GM11168 (cell line): ENCODE measurements at regions not wholly inside any gene's neighbourhood (a gene's known extent, or its start where the extent isn't known, plus 50 kb on each side); places are given as distances from the start of the nearest gene placed in this dataset.

Source experiments
- in situ Hi-C: fragments of 300-500 bp; cut with MboI; formaldehyde crosslinking; loops from one replicate; pipeline ENCODE4 v1.12.0; 2022; ENCODE audit warnings: low sequenced_read_pairs; ENCODE audit not compliant: unreplicated experiment

DNA sequence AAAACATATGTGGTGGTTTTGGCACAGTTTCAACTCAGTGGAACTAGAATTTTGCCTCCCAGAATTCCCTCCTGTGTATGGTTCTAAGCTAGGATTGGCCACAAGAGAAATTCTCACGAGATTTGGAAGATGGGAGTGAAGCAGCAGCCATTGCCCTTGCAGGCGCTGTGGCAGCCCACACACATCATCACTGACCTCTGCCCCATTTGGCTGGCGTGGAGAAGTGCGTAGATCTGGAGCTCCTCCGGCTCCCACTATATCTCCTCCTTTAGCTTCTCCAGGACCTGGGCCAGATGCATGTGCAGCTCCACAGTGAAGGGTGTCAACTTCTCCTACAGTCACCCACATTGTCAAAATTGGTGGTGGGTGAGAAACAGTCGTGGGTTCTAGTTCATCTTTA lies 199.6 kb downstream of the EFHB start:
- in situ Hi-C loops = no loop called here

DNA sequence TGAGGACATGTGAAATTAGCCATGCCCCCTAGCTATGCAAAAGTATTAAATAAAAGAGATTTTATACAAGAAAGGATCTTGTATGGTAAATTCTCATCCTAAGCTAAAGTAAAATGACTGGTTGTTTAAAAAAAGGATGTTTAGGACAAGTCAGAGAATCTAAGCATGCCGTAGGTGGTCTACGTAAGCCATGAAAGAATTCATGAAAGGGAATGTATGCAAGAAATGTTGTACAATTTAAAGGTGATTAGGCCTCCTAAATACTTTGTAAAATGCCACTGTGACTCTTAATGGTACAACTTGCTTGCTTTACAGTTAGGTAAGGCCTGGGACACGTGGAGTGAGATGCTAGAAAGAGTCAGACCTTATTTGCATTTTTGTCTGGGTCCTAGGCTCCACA lies 209.0 kb downstream of the EFHB start:
- in situ Hi-C loops = no loop called here

GRCh38 chr3:19717736-19718135 lies 216.3 kb downstream of the EFHB start:
- in situ Hi-C loops = no loop called here

DNA sequence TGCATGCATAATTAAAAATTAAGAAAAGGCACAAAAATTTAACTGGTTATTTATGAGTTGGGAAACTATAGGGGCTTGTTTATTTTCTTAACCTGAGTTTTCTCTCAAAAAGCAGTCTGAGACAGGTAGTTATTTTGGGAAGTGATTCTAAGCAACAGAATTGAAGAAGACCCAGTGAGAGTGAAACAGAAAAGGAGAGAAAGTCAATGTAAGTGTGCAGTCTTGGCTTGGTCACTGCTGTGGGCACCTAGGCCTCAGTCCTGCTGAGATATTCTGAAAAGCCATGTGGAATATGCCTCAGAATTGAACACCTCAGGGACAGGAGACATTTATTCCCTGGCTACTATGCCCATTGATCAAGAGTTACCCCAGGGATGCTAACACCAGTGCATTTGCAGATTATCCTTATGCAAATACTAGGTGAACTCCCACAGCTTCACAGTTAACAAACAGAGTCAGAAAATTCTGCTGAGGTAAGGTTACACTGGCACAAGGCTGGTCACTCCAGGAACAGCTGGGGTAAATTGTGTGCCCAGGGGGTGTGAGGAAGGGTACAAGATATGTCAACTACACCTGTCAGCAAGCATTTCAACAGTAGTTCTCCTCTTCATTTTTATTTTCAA lies 222.7 kb downstream of the EFHB start:
- in situ Hi-C loops = no loop called here

- in situ Hi-C loops = no loop called here
Measured at GRCh38 chr3:19702416-19703078, 231.5 kb downstream of the EFHB start.

DNA sequence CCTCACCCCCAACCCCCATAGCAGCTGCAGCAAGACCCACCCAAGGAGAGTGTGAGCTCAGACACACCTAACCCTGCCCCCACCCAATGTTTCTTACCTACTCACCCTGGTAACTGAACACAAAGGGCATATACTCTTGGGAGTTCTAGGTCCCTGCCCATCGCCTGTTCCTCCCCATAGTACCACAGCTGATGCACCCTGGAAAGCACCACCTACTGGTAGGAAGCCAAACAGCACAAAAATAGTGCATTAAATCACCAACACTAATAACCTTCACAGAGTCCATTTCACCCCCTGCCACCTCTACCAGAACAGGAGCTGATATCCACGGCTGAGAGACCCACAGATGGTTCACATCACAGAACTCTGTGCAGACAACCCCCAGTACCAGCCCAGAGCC lies 245.2 kb downstream of the EFHB start:
- in situ Hi-C loops = no loop called here

DNA sequence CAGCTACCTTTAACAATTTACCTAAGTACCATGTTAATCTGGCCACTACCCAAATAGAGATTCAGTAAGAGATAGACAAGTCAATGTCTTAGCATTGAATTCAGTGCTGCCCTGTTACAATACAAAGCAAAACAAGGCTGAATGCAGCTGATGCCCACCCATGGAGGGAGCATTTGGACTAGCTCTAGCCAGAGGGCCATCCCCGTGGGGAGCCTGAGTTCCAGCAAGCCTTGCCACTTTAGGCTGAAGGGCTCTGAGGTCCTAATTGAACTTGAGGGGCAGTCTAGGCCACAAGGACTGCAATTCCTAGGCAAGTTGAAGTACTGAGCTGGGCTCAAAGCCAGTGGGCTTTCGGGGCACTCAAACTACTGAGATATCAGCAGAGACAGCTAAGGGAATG lies 265.9 kb downstream of the EFHB start:
- in situ Hi-C loops = loop anchor here (10.0 kb wide), 1 partner anchor 137 kb away; no protein-coding TSS in a partner anchor

GRCh38 chr3:19662486-19662885 lies 271.5 kb downstream of the EFHB start:
- in situ Hi-C loops = loop anchor here (10.0 kb wide), 1 partner anchor 142 kb away; no protein-coding TSS in a partner anchor

DNA sequence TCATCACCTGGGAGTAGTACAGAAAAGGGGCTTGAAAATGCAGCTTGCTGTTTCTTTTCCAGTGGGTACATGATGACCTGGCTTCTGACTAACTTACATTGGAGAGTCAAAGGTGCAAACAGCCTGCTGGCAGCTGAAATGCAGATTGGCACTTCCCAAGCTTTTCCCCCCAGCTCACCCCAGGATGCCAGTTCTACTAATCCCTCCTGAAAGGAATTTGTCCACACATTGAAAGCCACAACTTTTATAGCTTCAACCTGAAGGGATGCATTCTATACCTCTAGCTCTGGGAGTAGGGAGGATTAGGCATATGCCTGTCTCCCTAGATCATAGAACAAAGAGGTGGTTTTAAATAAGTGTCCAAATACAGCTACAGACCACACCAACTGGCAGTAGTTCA lies 281.7 kb downstream of the EFHB start:
- in situ Hi-C loops = no loop called here

DNA sequence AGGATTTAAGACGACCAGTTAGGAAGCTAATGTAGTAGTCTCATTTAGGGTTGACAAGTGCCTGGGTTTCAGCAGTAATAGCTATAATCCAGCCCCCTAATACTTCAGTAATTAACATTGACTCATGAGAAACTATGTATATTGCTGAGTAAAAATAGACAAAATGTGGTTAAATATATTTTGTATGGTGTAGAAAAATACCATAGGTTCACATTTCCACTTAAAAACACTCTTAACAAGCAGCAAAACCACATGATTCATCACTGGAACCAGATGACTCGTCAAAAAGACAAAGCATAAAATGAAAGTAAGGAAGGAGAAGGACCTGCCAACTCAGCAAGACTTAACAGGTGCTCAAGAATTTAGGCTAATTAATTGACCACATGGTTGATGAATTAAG lies 288.9 kb downstream of the EFHB start:
- in situ Hi-C loops = no loop called here

DNA sequence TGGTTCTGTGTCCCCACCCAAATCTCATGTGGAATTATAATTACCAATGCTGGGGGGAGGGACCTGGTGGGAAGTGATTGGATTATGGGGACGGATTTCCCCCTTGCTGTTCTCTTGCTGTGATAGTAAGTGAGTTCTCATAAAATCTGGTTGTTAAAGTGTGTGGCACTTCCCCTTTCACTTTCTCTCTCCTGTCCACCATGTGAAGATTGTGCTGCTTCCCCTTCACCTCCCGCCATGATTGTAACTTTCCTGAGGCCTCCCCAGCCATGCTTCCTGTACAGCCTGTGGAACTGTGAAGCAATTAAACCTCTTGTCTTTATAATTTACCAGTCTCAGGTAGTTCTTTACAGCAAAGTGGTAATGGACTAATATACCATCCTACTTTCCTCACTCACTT lies 289.6 kb downstream of the EFHB start:
- in situ Hi-C loops = no loop called here

- in situ Hi-C loops = no loop called here
Measured at GRCh38 chr3:19641408-19641807, 292.6 kb downstream of the EFHB start.

- in situ Hi-C loops = no loop called here
Measured at GRCh38 chr3:19632099-19633074, 301.6 kb downstream of the EFHB start.

DNA sequence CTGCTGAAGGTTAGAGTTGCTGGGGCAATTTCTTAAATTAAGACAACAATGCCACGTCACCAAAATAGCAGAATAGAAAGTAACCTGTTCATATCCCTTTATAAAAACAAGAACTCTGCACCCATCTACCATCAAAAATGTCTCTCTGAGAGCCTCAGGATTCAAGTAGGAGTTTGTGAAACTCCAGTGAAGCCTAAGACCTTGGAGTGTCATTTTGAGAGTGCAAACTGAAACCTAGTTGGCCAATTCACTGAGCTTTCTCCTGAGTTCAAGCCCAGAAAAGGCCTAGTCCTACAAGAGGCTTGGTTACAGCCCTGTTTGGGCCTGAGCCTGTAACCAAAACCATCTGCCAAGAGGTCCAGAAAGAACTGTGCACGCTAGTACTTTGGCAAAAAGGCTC lies 335.1 kb downstream of the EFHB start:
- in situ Hi-C loops = no loop called here

DNA sequence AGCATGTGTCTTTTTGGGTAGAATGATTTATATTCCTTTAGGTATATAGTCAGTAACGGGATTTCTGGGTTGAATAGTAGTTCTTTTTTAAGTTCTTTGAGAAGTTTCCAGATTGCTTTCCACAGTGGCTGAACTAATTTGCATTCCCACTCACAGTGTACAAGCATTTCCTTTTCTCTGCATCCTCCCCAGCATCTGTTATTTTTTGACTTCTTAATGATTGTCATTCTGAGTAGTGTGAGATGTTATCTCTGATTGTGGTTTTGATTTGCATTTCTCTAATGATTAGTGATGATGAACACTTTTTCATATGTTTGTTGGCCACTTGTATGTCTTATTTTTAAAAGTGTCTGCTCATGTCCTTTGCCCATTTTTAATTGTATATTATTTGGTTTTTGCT lies 337.6 kb downstream of the EFHB start:
- in situ Hi-C loops = no loop called here

- in situ Hi-C loops = no loop called here
Measured at GRCh38 chr3:19595884-19596283, 338.1 kb downstream of the EFHB start.
